HEK293 (cell line): ENCODE measurements at regions not wholly inside any gene's neighbourhood (a gene's known extent, or its start where the extent isn't known, plus 50 kb on each side); places are given as distances from the start of the nearest gene placed in this dataset.

Experiments used
- CTCF ChIA-PET: fragments of 350-600 bp; formaldehyde crosslinking; extraction: SDS; loops from one replicate; lab custom pipeline; 2021; ENCODE audit warnings: antibody characterized with exemption; lab: Yijun Ruan, JAX
- POLR2A ChIA-PET: fragments of 300-600 bp; formaldehyde crosslinking; extraction: SDS; loops from one replicate; lab custom pipeline; 2020; ENCODE audit warnings: antibody characterized with exemption, inconsistent platforms; lab: Yijun Ruan, JAX
- H3K27ac ChIP-seq: fragments of 200-500 bp; sonication (Bioruptor generic); 2 replicates; pipeline ENCODE4 v1.5.1; 2014; ENCODE audit warnings: low read depth, low read length, control low read depth, inconsistent platforms; ENCODE audit errors: extremely low read depth
- H3K36me3 ChIP-seq, 2 experiments: fragments of 200-500 bp in 1 of 2; sonication (Bioruptor generic) in 1 of 2; 1 replicate in 1 of 2; 2 replicates in 1 of 2; pipeline ENCODE4 v1.5.1; 2014 to 2017; ENCODE audit warnings: inconsistent platforms in 2 of 2, low read length in 2 of 2; ENCODE audit not compliant: control insufficient read depth in 2 of 2, insufficient read depth in 1 of 2
- H3K4me1 ChIP-seq: fragments of 200-500 bp; sonication (Bioruptor generic); 2 replicates; pipeline ENCODE4 v1.5.1; 2014; ENCODE audit warnings: mild to moderate bottlenecking, low read length, inconsistent platforms; ENCODE audit not compliant: control insufficient read depth, insufficient read depth
- H3K4me3 ChIP-seq: 2 replicates; pipeline ENCODE4 v1.5.1; 2011; ENCODE audit warnings: low read depth, mild to moderate bottlenecking, control low read depth, low read length, moderate library complexity
- H3K9me3 ChIP-seq: fragments of 200-500 bp; sonication (Bioruptor generic); 2 replicates; pipeline ENCODE4 v1.5.1; 2014; ENCODE audit warnings: low read depth, low read length, inconsistent platforms; ENCODE audit not compliant: control insufficient read depth, insufficient read depth
- BCL6B ChIP-seq: fragments of 450-650 bp; formaldehyde crosslinking; IDR thresholded peaks from 2 replicates; pipeline ENCODE4 v1.5.1; 2017; ENCODE audit warnings: missing biosample characterization, missing genetic modification characterization
- ELK4 ChIP-seq: IDR thresholded peaks from 2 replicates; pipeline ENCODE4 v1.6.1; 2011; ENCODE audit warnings: mild to moderate bottlenecking, low read depth, low read length, borderline replicate concordance
- FEZF1 ChIP-seq: fragments of 450-650 bp; formaldehyde crosslinking; IDR thresholded peaks from 2 replicates; pipeline ENCODE4 v1.5.1; 2016; ENCODE audit warnings: missing biosample characterization, missing genetic modification characterization
- GLI2 ChIP-seq: fragments of 450-650 bp; formaldehyde crosslinking; IDR thresholded peaks from 2 replicates; pipeline ENCODE4; 2017; ENCODE audit warnings: missing biosample characterization, missing genetic modification characterization, low read depth, borderline replicate concordance
- MZF1 ChIP-seq: fragments of 450-650 bp; formaldehyde crosslinking; IDR thresholded peaks from 2 replicates; pipeline ENCODE4 v1.5.1; 2017; ENCODE audit warnings: missing biosample characterization, missing genetic modification characterization, borderline replicate concordance
- RBAK ChIP-seq: fragments of 450-650 bp; formaldehyde crosslinking; IDR thresholded peaks from 2 replicates; pipeline ENCODE4 v1.5.1; 2016; ENCODE audit warnings: missing biosample characterization, missing genetic modification characterization
- SETDB1 ChIP-seq: IDR thresholded peaks from one replicate; pipeline ENCODE4 v1.6.1; 2017; ENCODE audit warnings: mild to moderate bottlenecking, low read length, moderate library complexity, mixed read lengths; ENCODE audit not compliant: insufficient read length
- ZFP3 ChIP-seq: fragments of 450-650 bp; formaldehyde crosslinking; IDR thresholded peaks from 2 replicates; pipeline ENCODE4 v1.5.1; 2016; ENCODE audit warnings: low read depth, missing biosample characterization, missing genetic modification characterization
- ZNF114 ChIP-seq: fragments of 450-650 bp; formaldehyde crosslinking; IDR thresholded peaks from 2 replicates; pipeline ENCODE4 v1.5.0; 2017; ENCODE audit warnings: missing biosample characterization, missing genetic modification characterization
- ZNF211 ChIP-seq: fragments of 450-650 bp; formaldehyde crosslinking; IDR thresholded peaks from 2 replicates; pipeline ENCODE4 v1.5.1; 2016; ENCODE audit warnings: low read depth, missing biosample characterization, missing genetic modification characterization
- ZNF280D ChIP-seq: fragments of 450-650 bp; formaldehyde crosslinking; IDR thresholded peaks from 2 replicates; pipeline ENCODE4 v1.5.1; 2016; ENCODE audit warnings: missing biosample characterization, missing genetic modification characterization
- ZNF302 ChIP-seq: fragments of 450-650 bp; formaldehyde crosslinking; IDR thresholded peaks from 2 replicates; pipeline ENCODE4 v1.5.1; 2016; ENCODE audit warnings: missing biosample characterization, missing genetic modification characterization, low read depth
- ZNF324 ChIP-seq: fragments of 450-650 bp; formaldehyde crosslinking; IDR thresholded peaks from 2 replicates; pipeline ENCODE4 v1.5.1; 2016; ENCODE audit warnings: missing biosample characterization, missing genetic modification characterization
- ZNF362 ChIP-seq: fragments of 450-650 bp; formaldehyde crosslinking; IDR thresholded peaks from 2 replicates; pipeline ENCODE4 v1.5.1; 2016; ENCODE audit warnings: missing biosample characterization, missing genetic modification characterization
- ZNF530 ChIP-seq: fragments of 450-650 bp; formaldehyde crosslinking; IDR thresholded peaks from 2 replicates; pipeline ENCODE4 v1.5.1; 2016; ENCODE audit warnings: low read depth, missing biosample characterization, missing genetic modification characterization
- ZNF544 ChIP-seq: fragments of 450-650 bp; formaldehyde crosslinking; IDR thresholded peaks from 2 replicates; pipeline ENCODE4 v1.5.0; 2017; ENCODE audit warnings: missing biosample characterization, missing genetic modification characterization
- ZNF548 ChIP-seq: fragments of 450-650 bp; formaldehyde crosslinking; IDR thresholded peaks from 2 replicates; pipeline ENCODE4 v1.5.1; 2016; ENCODE audit warnings: missing biosample characterization, missing genetic modification characterization
- ZNF555 ChIP-seq: fragments of 450-650 bp; formaldehyde crosslinking; conservative IDR thresholded peaks from 2 replicates; pipeline ENCODE4 v1.5.1; 2017; ENCODE audit warnings: missing biosample characterization, mild to moderate bottlenecking, missing genetic modification characterization, inconsistent platforms
- ZNF837 ChIP-seq: fragments of 450-650 bp; formaldehyde crosslinking; IDR thresholded peaks from 2 replicates; pipeline ENCODE4 v1.5.1; 2016; ENCODE audit warnings: missing biosample characterization, missing genetic modification characterization
- ZSCAN23 ChIP-seq: fragments of 450-650 bp; formaldehyde crosslinking; IDR thresholded peaks from 2 replicates; pipeline ENCODE4 v1.5.1; 2016; ENCODE audit warnings: missing biosample characterization, missing genetic modification characterization

- no peak overlapping the region for H3K27ac ChIP-seq
- CTCF ChIA-PET, result no interaction called here
Observed at GRCh38 chr5:23627976-23628375, 120.6 kb downstream of the PRDM9 start.

GRCh38 chr5:23629396-23629795, 122.0 kb downstream of the PRDM9 start:
- TF ChIP-seq ELK4 (no peak), ZNF530 (tag by site-specific recombination) (no peak), ZFP3 (no peak), GLI2 (tag by site-specific recombination) (no peak), ZNF544 (tag by site-specific recombination) (no peak), ZNF555 (tag by site-specific recombination) (no peak), ZNF548 (tag by site-specific recombination) (no peak), ZNF114 (tag by site-specific recombination) (no peak)
- Histone ChIP-seq H3K9me3 (no peaks in the 10 kb centered on the region), H3K4me3 (no peak overlapping the region), H3K27ac (no peak overlapping the region), H3K36me3 (no peaks in the 10 kb centered on the region), H3K4me1 (no peaks in the 10 kb centered on the region)
- ChIA-PET CTCF (no interaction called here), POLR2A (no interaction called here)

More at GRCh38 chr5:23627976-23628375, 120.6 kb downstream of the PRDM9 start:
- Histone ChIP-seq H3K36me3 (no peaks in the 10 kb centered on the region), H3K4me1 (no peaks in the 10 kb centered on the region), H3K9me3 (no peaks in the 10 kb centered on the region), H3K4me3 (no peak overlapping the region)
- no peak for TF ChIP-seq BCL6B (tag by site-specific recombination)
- TF ChIP-seq MZF1 (tag by site-specific recombination), result no peak
- TF ChIP-seq ZNF280D, result no peak
- no peak for TF ChIP-seq ZNF324
- POLR2A ChIA-PET, result no interaction called here

- TF ChIP-seq ZNF302 (tag by site-specific recombination), result no peak
- TF ChIP-seq SETDB1, result no peak
- TF ChIP-seq ZSCAN23 (tag by site-specific recombination), result no peak
- no peak for TF ChIP-seq ZNF211 (tag by site-specific recombination)
- TF ChIP-seq RBAK (tag by site-specific recombination), result no peak
- no peak for TF ChIP-seq ZNF362 (tag by site-specific recombination)
- no peak for TF ChIP-seq ZNF837 (tag by site-specific recombination)
- TF ChIP-seq FEZF1 (tag by site-specific recombination), result no peak
- no peak overlapping the region for H3K4me3 ChIP-seq
- H3K36me3 ChIP-seq, result no peaks in the 10 kb centered on the region
- H3K4me1 ChIP-seq, result no peaks in the 10 kb centered on the region
- ChIA-PET CTCF (no interaction called here), POLR2A (no interaction called here)
- no peak overlapping the region for H3K27ac ChIP-seq
- no peaks in the 10 kb centered on the region for H3K9me3 ChIP-seq
Observed at GRCh38 chr5:23631302-23632045, 124.1 kb downstream of the PRDM9 start.
